ENCODE measurements at regions not wholly inside any gene's neighbourhood (a gene's known extent, or its start where the extent isn't known, plus 50 kb on each side); places are given as distances from the start of the nearest gene placed in this dataset.
"Not testable (repeated sequence)": the region's sequence is repeated elsewhere in the genome, so short reads cannot be mapped to it uniquely, and the experiment has no call there.

- H3K9me3 Mint-ChIP-seq; H3K4me1 Mint-ChIP-seq (ENCODE audit: low read depth); DNase-seq; H3K4me3 Mint-ChIP-seq; H3K36me3 Mint-ChIP-seq (ENCODE audit: low read depth); H3K27me3 Mint-ChIP-seq; H3K27ac Mint-ChIP-seq: not testable (repeated sequence)
Observed at GRCh38 chr6:23804289-23804688, 321.7 kb upstream of the NRSN1 start.

- not testable (repeated sequence) for H3K9me3 Mint-ChIP-seq; H3K36me3 Mint-ChIP-seq (ENCODE audit: low read depth); DNase-seq; H3K27ac Mint-ChIP-seq; H3K4me1 Mint-ChIP-seq (ENCODE audit: low read depth); H3K27me3 Mint-ChIP-seq; H3K4me3 Mint-ChIP-seq
Observed at GRCh38 chr6:23821141-23821540, 304.9 kb upstream of the NRSN1 start.

- DNase-seq = no peak
- Mint-ChIP-seq H3K27ac (no peak overlapping the region), H3K4me3 (no peak overlapping the region), H3K9me3 (peaks cover 2% of the 10 kb centered on the region), H3K27me3 (no peaks in the 10 kb centered on the region), H3K4me1 (ENCODE audit: low read depth) (no peaks in the 10 kb centered on the region), H3K36me3 (ENCODE audit: low read depth) (no peaks in the 10 kb centered on the region)
Observed at GRCh38 chr6:23823421-23823820, 302.6 kb upstream of the NRSN1 start.

- H3K27me3 Mint-ChIP-seq = no peaks in the 10 kb centered on the region
- DNase-seq = no peak
- H3K9me3 Mint-ChIP-seq = no peaks in the 10 kb centered on the region
- no peak overlapping the region for H3K27ac Mint-ChIP-seq
- no peaks in the 10 kb centered on the region for H3K36me3 Mint-ChIP-seq (ENCODE audit: low read depth)
- H3K4me1 Mint-ChIP-seq (ENCODE audit: low read depth) = no peaks in the 10 kb centered on the region
- H3K4me3 Mint-ChIP-seq = no peak overlapping the region
Observed at GRCh38 chr6:23826572-23826971, 299.4 kb upstream of the NRSN1 start.

GRCh38 chr6:23828861-23829260 lies 297.2 kb upstream of the NRSN1 start:
- Mint-ChIP-seq H3K27me3 (no peaks in the 10 kb centered on the region), H3K4me1 (ENCODE audit: low read depth) (no peaks in the 10 kb centered on the region), H3K9me3 (no peaks in the 10 kb centered on the region), H3K4me3 (no peak overlapping the region), H3K27ac (no peak overlapping the region), H3K36me3 (ENCODE audit: low read depth) (no peaks in the 10 kb centered on the region)
- no peak for DNase-seq

- H3K4me3 Mint-ChIP-seq = no peak overlapping the region
- no peaks in the 10 kb centered on the region for H3K36me3 Mint-ChIP-seq (ENCODE audit: low read depth)
- H3K9me3 Mint-ChIP-seq = no peaks in the 10 kb centered on the region
- no peaks in the 10 kb centered on the region for H3K4me1 Mint-ChIP-seq (ENCODE audit: low read depth)
- no peak overlapping the region for H3K27ac Mint-ChIP-seq
- DNase-seq = no peak
- no peaks in the 10 kb centered on the region for H3K27me3 Mint-ChIP-seq
Observed at GRCh38 chr6:23841116-23841515, 284.9 kb upstream of the NRSN1 start.

GRCh38 chr6:23842760-23843159 lies 283.3 kb upstream of the NRSN1 start:
- no peak for DNase-seq
- no peaks in the 10 kb centered on the region for H3K36me3 Mint-ChIP-seq (ENCODE audit: low read depth)
- no peaks in the 10 kb centered on the region for H3K4me1 Mint-ChIP-seq (ENCODE audit: low read depth)
- no peak overlapping the region for H3K27ac Mint-ChIP-seq
- H3K27me3 Mint-ChIP-seq = no peaks in the 10 kb centered on the region
- H3K4me3 Mint-ChIP-seq = no peak overlapping the region
- no peaks in the 10 kb centered on the region for H3K9me3 Mint-ChIP-seq

- no peaks in the 10 kb centered on the region for H3K4me1 Mint-ChIP-seq (ENCODE audit: low read depth)
- H3K9me3 Mint-ChIP-seq = no peaks in the 10 kb centered on the region
- DNase-seq = no peak
- no peaks in the 10 kb centered on the region for H3K36me3 Mint-ChIP-seq (ENCODE audit: low read depth)
- H3K27me3 Mint-ChIP-seq = no peaks in the 10 kb centered on the region
- H3K27ac Mint-ChIP-seq = no peak overlapping the region
- no peak overlapping the region for H3K4me3 Mint-ChIP-seq
Observed at GRCh38 chr6:23851522-23851921, 274.5 kb upstream of the NRSN1 start.

- not testable (repeated sequence) for DNase-seq; H3K36me3 Mint-ChIP-seq (ENCODE audit: low read depth); H3K9me3 Mint-ChIP-seq; H3K4me1 Mint-ChIP-seq (ENCODE audit: low read depth); H3K27me3 Mint-ChIP-seq; H3K27ac Mint-ChIP-seq; H3K4me3 Mint-ChIP-seq
Observed at GRCh38 chr6:23853566-23854133, 272.4 kb upstream of the NRSN1 start.

GRCh38 chr6:23854154-23854553 lies 271.9 kb upstream of the NRSN1 start:
- not testable (repeated sequence) for DNase-seq; H3K27ac Mint-ChIP-seq; H3K36me3 Mint-ChIP-seq (ENCODE audit: low read depth); H3K9me3 Mint-ChIP-seq; H3K4me3 Mint-ChIP-seq; H3K4me1 Mint-ChIP-seq (ENCODE audit: low read depth); H3K27me3 Mint-ChIP-seq

- peaks cover 3% of the 10 kb centered on the region for H3K9me3 Mint-ChIP-seq
- H3K4me1 Mint-ChIP-seq (ENCODE audit: low read depth) = no peaks in the 10 kb centered on the region
- no peak for DNase-seq
- H3K36me3 Mint-ChIP-seq (ENCODE audit: low read depth) = no peaks in the 10 kb centered on the region
- no peak overlapping the region for H3K4me3 Mint-ChIP-seq
- no peaks in the 10 kb centered on the region for H3K27me3 Mint-ChIP-seq
- H3K27ac Mint-ChIP-seq = no peak overlapping the region
Observed at GRCh38 chr6:23855497-23856116, 270.4 kb upstream of the NRSN1 start.

GRCh38 chr6:23870496-23870895 lies 255.5 kb upstream of the NRSN1 start:
- Mint-ChIP-seq H3K27ac (no peak overlapping the region), H3K4me3 (no peak overlapping the region), H3K9me3 (no peaks in the 10 kb centered on the region), H3K36me3 (ENCODE audit: low read depth) (no peaks in the 10 kb centered on the region), H3K4me1 (ENCODE audit: low read depth) (no peaks in the 10 kb centered on the region), H3K27me3 (no peaks in the 10 kb centered on the region)
- DNase-seq = no peak

- no peak for DNase-seq
- H3K4me1 Mint-ChIP-seq (ENCODE audit: low read depth) = no peaks in the 10 kb centered on the region
- H3K4me3 Mint-ChIP-seq = no peak overlapping the region
- H3K27ac Mint-ChIP-seq = no peak overlapping the region
- no peaks in the 10 kb centered on the region for H3K27me3 Mint-ChIP-seq
- no peaks in the 10 kb centered on the region for H3K9me3 Mint-ChIP-seq
- H3K36me3 Mint-ChIP-seq (ENCODE audit: low read depth) = no peaks in the 10 kb centered on the region
Observed at GRCh38 chr6:23873161-23873560, 252.9 kb upstream of the NRSN1 start.

- Mint-ChIP-seq H3K27ac (no peak overlapping the region), H3K9me3 (no peaks in the 10 kb centered on the region), H3K36me3 (ENCODE audit: low read depth) (no peaks in the 10 kb centered on the region), H3K4me3 (no peak overlapping the region), H3K4me1 (ENCODE audit: low read depth) (no peaks in the 10 kb centered on the region), H3K27me3 (no peaks in the 10 kb centered on the region)
- DNase-seq = no peak
Observed at GRCh38 chr6:23875006-23875405, 251.0 kb upstream of the NRSN1 start.

GRCh38 chr6:23879816-23880215 lies 246.2 kb upstream of the NRSN1 start:
- Mint-ChIP-seq H3K27me3 (no peaks in the 10 kb centered on the region), H3K27ac (no peak overlapping the region), H3K36me3 (ENCODE audit: low read depth) (no peaks in the 10 kb centered on the region), H3K9me3 (no peaks in the 10 kb centered on the region), H3K4me1 (ENCODE audit: low read depth) (no peaks in the 10 kb centered on the region), H3K4me3 (no peak overlapping the region)
- DNase-seq = no peak
